H1 (cell line): ENCODE measurements at regions not wholly inside any gene's neighbourhood (a gene's known extent, or its start where the extent isn't known, plus 50 kb on each side); places are given as distances from the start of the nearest gene placed in this dataset.

Source experiments
- CTCF ChIA-PET: fragments of 300-600 bp; sonication (Branson Sonifier 250); formaldehyde crosslinking; loops from one replicate; lab custom pipeline; 2021; ENCODE audit not compliant: partially characterized antibody; lab: Charles Lee
- POLR2A ChIA-PET: fragments of 300-600 bp; sonication (Branson Sonifier 250); formaldehyde crosslinking; loops from one replicate; lab custom pipeline; 2021; ENCODE audit warnings: inconsistent platforms; ENCODE audit not compliant: partially characterized antibody; lab: Charles Lee
- DNase-seq, 2 experiments: peaks; one replicate each; pipeline versions ENCODE4 v3.0.0 to v3.0.0-alpha.2; 2010 to 2022; ENCODE audit warnings: low spot score in 2 of 2, low read depth in 1 of 2, mixed read lengths in 1 of 2
- FAIRE-seq: peaks from 2 replicates; lab custom pipeline; 2011; peaks lifted over from hg19 to GRCh38; lab: Jason Lieb, UNC
- H2AFZ ChIP-seq: 2 replicates; pipeline ENCODE4 v1.8.1; 2012; ENCODE audit warnings: low read length, inconsistent platforms
- H2AK5ac ChIP-seq: 2 replicates; pipeline ENCODE4 v1.6.1; 2013; ENCODE audit warnings: low read depth, low read length
- H2BK120ac ChIP-seq: replicated peaks from 2 replicates; pipeline ENCODE3; 2013; ENCODE audit warnings: low read depth, low read length, inconsistent platforms
- H2BK12ac ChIP-seq: 2 replicates; pipeline ENCODE4 v1.6.1; 2013; ENCODE audit warnings: low read depth, low read length
- H2BK15ac ChIP-seq: 2 replicates; pipeline ENCODE4 v1.6.1; 2013; ENCODE audit warnings: low read length
- H2BK20ac ChIP-seq: 2 replicates; pipeline ENCODE4 v1.6.1; 2013; ENCODE audit warnings: low read length
- H2BK5ac ChIP-seq: 2 replicates; pipeline ENCODE4 v1.6.1; 2013; ENCODE audit warnings: low read depth, low read length
- H3K14ac ChIP-seq: 2 replicates; pipeline ENCODE4 v1.6.1; 2013; ENCODE audit warnings: inconsistent platforms; ENCODE audit not compliant: insufficient read length
- H3K18ac ChIP-seq: 2 replicates; pipeline ENCODE4 v1.6.1; 2013; ENCODE audit warnings: low read length; ENCODE audit errors: extremely low read depth
- H3K23ac ChIP-seq: 2 replicates; pipeline ENCODE4 v1.6.1; 2013; ENCODE audit warnings: inconsistent platforms; ENCODE audit not compliant: insufficient read length
- H3K23me2 ChIP-seq: 2 replicates; pipeline ENCODE4 v1.6.1; 2013; ENCODE audit warnings: low read depth, low read length
- H3K27ac ChIP-seq: 2 replicates; pipeline ENCODE4 v1.6.1; 2011; ENCODE audit warnings: low read depth, low read length, inconsistent platforms
- H3K27me3 ChIP-seq, 4 experiments: replicated peaks in 1 of 4; 1 replicate in 1 of 4; 2 replicates in 3 of 4; pipeline versions ENCODE4 v1.6.1 to v1.8.1; 2011 to 2013; ENCODE audit warnings: low read length in 3 of 4, mild to moderate bottlenecking in 3 of 4, inconsistent platforms in 2 of 4, mixed read lengths in 2 of 4, moderate library complexity in 1 of 4; ENCODE audit not compliant: control insufficient read depth in 3 of 4, insufficient read depth in 3 of 4; ENCODE audit errors: extremely low read depth in 1 of 4
- H3K36me3 ChIP-seq, 4 experiments: 2 replicates each; pipeline versions ENCODE4 v1.6.1 to v1.8.1; 2011 to 2013; ENCODE audit warnings: mild to moderate bottlenecking in 4 of 4, low read length in 3 of 4, moderate library complexity in 2 of 4, control low read depth in 1 of 4, inconsistent platforms in 1 of 4; ENCODE audit not compliant: insufficient read depth in 4 of 4, control insufficient read depth in 2 of 4
- H3K4ac ChIP-seq: replicated peaks from 2 replicates; pipeline ENCODE3; 2013; ENCODE audit warnings: low read length, low read depth, mixed read lengths, inconsistent platforms; ENCODE audit not compliant: insufficient read length
- H3K4me1 ChIP-seq, 4 experiments: replicated peaks in 1 of 4; 1 replicate in 1 of 4; 2 replicates in 3 of 4; pipeline versions ENCODE4 v1.6.1 to v1.8.1; 2011 to 2013; ENCODE audit warnings: low read length in 3 of 4, inconsistent platforms in 2 of 4, mixed read lengths in 1 of 4; ENCODE audit not compliant: insufficient read depth in 4 of 4, control insufficient read depth in 3 of 4
- H3K4me2 ChIP-seq, 2 experiments: 2 replicates each; pipeline versions ENCODE4 v1.6.1 to v1.8.1; 2011 to 2013; ENCODE audit warnings: low read depth in 2 of 2, low read length in 2 of 2, control low read depth in 1 of 2, inconsistent platforms in 1 of 2, mild to moderate bottlenecking in 1 of 2; ENCODE audit not compliant: insufficient read depth in 1 of 2
- H3K4me3 ChIP-seq, 4 experiments: fragments of 200-600, 300-600 bp in 1 of 4; sonication (generic), shearing (Covaris generic), sonication (Bioruptor Twin) in 1 of 4; 2 replicates each; pipeline versions ENCODE4 v1.5.1 to v1.8.1; 2011 to 2016; ENCODE audit warnings: low read length in 4 of 4, low read depth in 3 of 4, control low read depth in 2 of 4, inconsistent platforms in 2 of 4, mild to moderate bottlenecking in 2 of 4, mixed read lengths in 1 of 4, moderate library complexity in 1 of 4; ENCODE audit not compliant: insufficient read depth in 2 of 4; ENCODE audit errors: extremely low read depth in 1 of 4
- H3K56ac ChIP-seq: replicated peaks from 2 replicates; pipeline ENCODE3; 2013; ENCODE audit warnings: low read depth, mild to moderate bottlenecking, mixed read lengths, low read length, inconsistent platforms; ENCODE audit not compliant: insufficient read length
- H3K79me1 ChIP-seq: 2 replicates; pipeline ENCODE4 v1.6.1; 2013; ENCODE audit warnings: low read depth, low read length, control low read depth
- H3K79me2 ChIP-seq, 2 experiments: 2 replicates each; pipeline versions ENCODE4 v1.6.1 to v1.8.1; 2012 to 2013; ENCODE audit warnings: low read length in 2 of 2, mild to moderate bottlenecking in 2 of 2, inconsistent platforms in 1 of 2; ENCODE audit not compliant: insufficient read depth in 2 of 2, control insufficient read depth in 1 of 2
- H3K9ac ChIP-seq, 4 experiments: replicated peaks in 1 of 4; 1 replicate in 1 of 4; 2 replicates in 3 of 4; pipeline versions ENCODE4 v1.6.1 to v1.8.1; 2011 to 2013; ENCODE audit warnings: low read depth in 3 of 4, low read length in 3 of 4, control low read depth in 2 of 4, mild to moderate bottlenecking in 2 of 4, moderate library complexity in 2 of 4, inconsistent platforms in 1 of 4; ENCODE audit errors: extremely low read depth in 1 of 4
- H3K9me3 ChIP-seq, 2 experiments: 2 replicates each; pipeline versions ENCODE4 v1.6.1 to v1.8.1; 2012 to 2013; ENCODE audit warnings: mild to moderate bottlenecking in 2 of 2, moderate library complexity in 2 of 2, control low read depth in 1 of 2, inconsistent platforms in 1 of 2, low read depth in 1 of 2, low read length in 1 of 2, mixed read lengths in 1 of 2; ENCODE audit not compliant: insufficient read depth in 2 of 2
- H4K20me1 ChIP-seq, 2 experiments: replicated peaks in 1 of 2; 2 replicates each; pipeline versions ENCODE3 to v1.8.1; 2011 to 2013; ENCODE audit warnings: inconsistent platforms in 2 of 2, low read length in 2 of 2, mild to moderate bottlenecking in 1 of 2; ENCODE audit not compliant: insufficient read depth in 2 of 2, control insufficient read depth in 1 of 2
- H4K5ac ChIP-seq: 2 replicates; pipeline ENCODE4 v1.6.1; 2013; ENCODE audit warnings: low read length, low read depth, mixed read lengths, inconsistent platforms; ENCODE audit not compliant: insufficient read length
- H4K8ac ChIP-seq: 2 replicates; pipeline ENCODE4 v1.8.0; 2013; ENCODE audit warnings: mild to moderate bottlenecking, moderate library complexity, low read length, inconsistent platforms; ENCODE audit not compliant: insufficient read depth; ENCODE audit errors: extremely low read depth
- H4K91ac ChIP-seq: replicated peaks from 2 replicates; pipeline ENCODE3; 2013; ENCODE audit warnings: low read length, mixed read lengths, inconsistent platforms; ENCODE audit not compliant: insufficient read length
- BCL11A ChIP-seq, 2 experiments: IDR thresholded peaks; one replicate each; pipeline ENCODE4 v1.6.1; 2011; ENCODE audit warnings: low read depth in 2 of 2, low read length in 2 of 2, mild to moderate bottlenecking in 2 of 2
- BRCA1 ChIP-seq: IDR thresholded peaks from 2 replicates; pipeline ENCODE4 v1.6.1; 2012; ENCODE audit warnings: low read depth, low read length, improper control_type of control experiment
- CEBPB ChIP-seq: IDR thresholded peaks from 2 replicates; pipeline ENCODE4 v1.6.1; 2012; ENCODE audit warnings: low read depth, low read length
- SIRT6 ChIP-seq: IDR thresholded peaks from one replicate; pipeline ENCODE4 v1.7.1; 2012; ENCODE audit warnings: low read length, inconsistent platforms
- SIX5 ChIP-seq: IDR thresholded peaks from 2 replicates; pipeline ENCODE4 v1.6.1; 2011; ENCODE audit warnings: mild to moderate bottlenecking, low read depth, low read length
- TCF12 ChIP-seq: IDR thresholded peaks from 2 replicates; pipeline ENCODE4 v1.6.1; 2011; ENCODE audit warnings: low read depth, mild to moderate bottlenecking, low read length
- YY1 ChIP-seq: IDR thresholded peaks from 2 replicates; pipeline ENCODE4 v1.6.1; 2011; ENCODE audit warnings: low read depth, mild to moderate bottlenecking, low read length
- WGBS, 2 experiments: shearing (Covaris generic) in 1 of 2; methylation state at CpG; one replicate each; pipeline versions ENCODE4 v1.1.6 to v1.1.7; 2013 to 2015; ENCODE audit warnings: low lambda C conversion rate in 2 of 2, mixed read lengths in 2 of 2, inconsistent platforms in 1 of 2, low coverage in 1 of 2, missing lambda C conversion rate in 1 of 2; ENCODE audit not compliant: insufficient replicate concordance in 2 of 2, insufficient coverage in 1 of 2, insufficient read length in 1 of 2; ENCODE audit errors: extremely low coverage in 1 of 2, missing lambda C conversion rate in 1 of 2; 5-methylcytosine and 5-hydroxymethylcytosine counted together

DNA sequence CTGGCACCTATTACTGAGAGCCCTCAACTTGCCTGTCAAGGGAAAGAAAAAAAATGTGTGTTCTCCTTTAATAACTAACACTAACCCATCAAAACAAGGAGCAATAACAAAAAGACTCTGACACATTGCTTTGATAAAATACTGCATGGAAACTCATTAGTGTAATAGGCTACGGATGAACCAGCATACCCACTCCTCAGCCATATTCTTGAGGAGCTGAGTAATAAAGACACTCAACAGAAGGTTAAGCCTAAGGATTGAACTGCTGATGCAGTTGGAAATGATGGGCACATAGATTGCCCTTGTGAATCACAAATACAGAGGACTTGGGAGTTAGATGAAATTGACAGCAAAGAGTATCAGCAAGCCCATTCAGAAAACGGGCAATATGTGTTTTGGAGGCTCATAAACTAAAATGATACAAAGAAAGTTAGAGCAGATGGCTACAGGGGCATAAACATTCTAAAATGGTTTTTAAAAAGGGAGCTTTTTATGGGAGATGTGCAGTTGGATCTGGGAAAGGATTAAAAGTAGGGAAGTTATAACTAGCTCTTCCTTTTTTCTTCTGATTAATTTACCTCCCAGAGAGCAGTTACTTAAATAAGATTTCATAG is 447.6 kb upstream of the IL12A start:
- no peaks in the 10 kb centered on the region for H4K20me1 ChIP-seq
- no peak for TF ChIP-seq SIRT6
- no peak for TF ChIP-seq BCL11A (IDR thresholded peaks at IDR 0.05; ENCODE audit: low read depth in 2 of 2, low read length in 2 of 2)
- no peak for TF ChIP-seq TCF12
- no peak for TF ChIP-seq BRCA1
- TF ChIP-seq SIX5 = no peak
- no peak for TF ChIP-seq YY1
- no peak for TF ChIP-seq CEBPB
- no peak overlapping the region for H2BK15ac ChIP-seq
- no peak overlapping the region for H2BK120ac ChIP-seq
- no peaks in the 10 kb centered on the region for H3K27me3 ChIP-seq
- no peak overlapping the region for H3K23ac ChIP-seq
- H3K14ac ChIP-seq = no peak overlapping the region
- H2AFZ ChIP-seq = no peak overlapping the region
- no peak overlapping the region for H2AK5ac ChIP-seq
- POLR2A ChIA-PET = no interaction called here
- H3K9ac ChIP-seq = no peak overlapping the region
- no peak overlapping the region for H3K4me2 ChIP-seq
- WGBS, 2 experiments = 93% methylated on average over 2 of the region's 2 CpGs; no CpG with 5 or more reads in 1 of the 2 experiments
- no peaks in the 10 kb centered on the region for H3K4me1 ChIP-seq
- H3K79me2 ChIP-seq = no peaks in the 10 kb centered on the region
- no peak overlapping the region for H2BK20ac ChIP-seq
- H3K79me1 ChIP-seq = no peaks in the 10 kb centered on the region
- no peak overlapping the region for H2BK5ac ChIP-seq
- H4K5ac ChIP-seq = no peak overlapping the region
- no peak overlapping the region for H4K8ac ChIP-seq
- H2BK12ac ChIP-seq = no peak overlapping the region
- no peak overlapping the region for H3K4me3 ChIP-seq
- no peak overlapping the region for H4K91ac ChIP-seq
- H3K9me3 ChIP-seq = no peaks in the 10 kb centered on the region
- H3K56ac ChIP-seq = no peak overlapping the region
- no peak for DNase-seq
- FAIRE-seq = no peak
- no peak overlapping the region for H3K4ac ChIP-seq
- CTCF ChIA-PET = no interaction called here
- H3K27ac ChIP-seq = no peak overlapping the region
- H3K18ac ChIP-seq = no peak overlapping the region
- no peaks in the 10 kb centered on the region for H3K36me3 ChIP-seq
- H3K23me2 ChIP-seq = no peaks in the 10 kb centered on the region
